CD4-positive, alpha-beta T cell treated with Interleukin-17A for 1 hour (primary cell): ENCODE measurements at regions not wholly inside any gene's neighbourhood (a gene's known extent, or its start where the extent isn't known, plus 50 kb on each side); places are given as distances from the start of the nearest gene placed in this dataset.
"Not testable (repeated sequence)": the region's sequence is repeated elsewhere in the genome, so short reads cannot be mapped to it uniquely, and the experiment has no call there.

Source experiments
- DNase-seq: peaks from one replicate; pipeline ENCODE4 v3.0.0-alpha.2; 2020

DNA sequence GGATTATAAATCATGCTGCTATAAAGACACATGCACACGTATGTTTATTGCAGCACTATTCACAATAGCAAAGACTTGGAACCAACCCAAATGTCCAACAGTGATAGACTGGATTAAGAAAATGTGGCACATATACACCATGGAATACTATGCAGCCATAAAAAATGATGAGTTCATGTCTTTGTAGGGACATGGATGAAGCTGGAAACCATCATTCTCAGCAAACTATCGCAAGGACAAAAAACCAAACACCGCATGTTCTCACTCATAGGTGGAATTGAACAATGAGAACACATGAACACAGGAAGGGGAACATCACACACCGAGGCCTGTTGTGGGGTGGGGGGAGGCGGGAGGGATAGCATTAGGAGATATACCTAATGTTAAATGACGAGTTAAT lies 104.5 kb upstream of the RBBP8 start:
- DNase-seq, result not testable (repeated sequence)

DNA sequence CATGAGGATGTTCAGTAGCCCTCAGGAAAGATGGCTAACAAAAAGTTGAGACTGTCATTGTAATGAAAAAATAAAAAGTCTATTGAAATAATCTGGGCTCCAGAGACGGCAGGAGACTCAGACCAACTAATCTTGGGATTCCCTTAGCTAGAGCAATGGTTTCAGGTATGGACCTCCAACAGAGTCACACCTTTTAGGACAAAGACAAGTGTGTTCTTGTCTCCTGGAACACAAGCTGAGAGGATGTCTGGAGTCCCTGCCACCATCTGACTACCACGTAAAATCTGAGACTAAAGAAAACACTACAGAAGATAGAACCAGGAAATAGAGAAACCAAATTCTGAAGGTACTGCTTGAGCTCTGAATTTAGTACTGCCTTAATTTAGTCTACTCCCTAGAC lies 103.3 kb upstream of the RBBP8 start:
- no peak for DNase-seq

- no peak for DNase-seq
Observed at GRCh38 chr18:22830511-22830910, 102.6 kb upstream of the RBBP8 start.

DNA sequence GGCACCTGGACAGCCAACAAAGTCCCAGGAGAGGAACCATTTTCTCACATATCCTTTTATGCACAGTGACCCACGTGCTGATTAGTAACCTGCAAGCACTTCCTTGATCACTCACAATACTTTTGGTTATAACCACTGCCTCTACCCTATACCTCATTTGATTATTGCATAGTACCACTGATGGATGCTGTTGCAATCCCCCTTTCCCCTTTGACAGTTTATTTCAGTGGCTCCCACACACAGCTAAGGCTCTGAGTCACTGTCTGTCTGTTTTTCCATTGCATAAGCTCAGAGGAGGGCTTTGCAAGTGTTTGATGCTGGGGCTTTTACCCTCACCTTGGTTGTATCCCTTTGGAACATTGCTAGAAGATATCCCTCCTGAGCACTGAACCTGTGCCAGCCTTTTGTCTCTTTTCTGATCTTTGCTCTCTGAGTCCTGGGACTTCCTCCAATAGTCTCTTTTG lies 101.7 kb upstream of the RBBP8 start:
- no peak for DNase-seq

DNA sequence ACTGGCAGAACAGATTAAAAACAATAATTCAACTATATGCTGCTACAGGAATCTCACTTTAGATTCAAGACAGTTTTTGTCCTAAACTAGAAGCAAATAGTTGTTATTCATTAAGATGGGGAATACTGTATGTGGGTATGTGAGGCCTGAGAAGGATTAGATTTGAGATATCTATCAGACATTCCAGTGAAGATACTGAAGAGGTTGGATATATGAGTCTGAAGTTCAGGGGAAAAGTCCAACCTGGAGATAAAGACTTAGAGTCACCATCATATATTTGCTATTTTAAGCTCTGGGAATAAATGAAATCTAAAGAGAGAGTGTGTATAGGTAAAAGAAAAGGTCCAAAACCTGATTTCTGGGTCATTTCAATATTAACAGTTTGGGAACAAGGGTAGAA lies 96.2 kb upstream of the RBBP8 start:
- no peak for DNase-seq

- DNase-seq, result no peak
Observed at GRCh38 chr18:22838221-22838620, 94.9 kb upstream of the RBBP8 start.

DNA sequence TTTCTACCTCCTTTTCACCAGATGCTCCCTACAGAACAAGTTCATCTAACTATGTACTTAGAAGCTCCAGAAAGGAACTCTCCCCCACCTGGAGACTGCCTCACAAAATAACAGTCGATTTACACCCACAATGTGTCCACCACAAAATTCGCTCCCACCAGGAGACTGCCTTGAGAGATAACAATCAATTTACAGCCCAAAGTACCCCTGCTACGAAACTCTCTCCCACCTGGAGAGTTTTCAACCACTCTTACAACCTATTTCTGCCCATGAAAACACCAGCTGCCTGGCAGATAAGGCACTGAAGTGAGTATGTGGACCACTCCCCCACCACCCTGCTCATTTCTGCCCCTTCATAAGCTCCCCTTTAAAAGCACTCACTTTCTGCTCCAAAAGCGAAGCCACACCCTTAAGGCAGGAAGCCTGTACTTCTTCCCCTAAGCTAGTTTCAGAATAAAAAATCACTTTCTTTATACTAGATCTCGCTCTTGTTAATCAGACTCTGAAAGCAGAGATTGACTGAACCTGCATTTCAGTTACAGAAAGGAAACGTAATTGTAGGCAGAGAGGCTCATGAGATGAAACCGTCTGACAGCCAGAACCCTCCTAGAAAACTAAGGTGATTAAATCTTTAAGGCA lies 94.4 kb upstream of the RBBP8 start:
- peak; percentile 2 for DNase-seq

DNA sequence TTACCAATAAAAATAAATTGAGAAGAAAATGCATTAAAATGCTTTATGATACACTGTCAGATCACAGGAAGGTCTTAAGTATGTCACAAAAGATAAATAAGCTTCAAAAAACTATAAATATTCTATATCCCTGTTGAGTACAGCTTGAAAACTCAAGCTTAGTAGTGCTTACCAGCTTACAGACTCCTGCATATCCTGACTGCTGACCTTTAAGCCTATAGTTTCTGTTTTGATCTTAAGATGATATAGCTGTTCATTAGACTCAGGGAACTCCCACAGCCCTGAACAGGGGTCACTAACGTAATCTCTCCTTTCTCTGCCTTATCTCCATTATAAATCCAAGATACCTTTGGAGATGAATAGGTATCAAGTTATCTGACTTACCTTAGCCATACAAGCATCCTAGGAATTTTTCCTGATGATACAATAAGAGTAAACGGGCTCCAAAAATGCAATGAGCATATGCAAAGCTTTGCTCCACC lies 93.7 kb upstream of the RBBP8 start:
- DNase-seq, result no peak

- DNase-seq, result no peak
Observed at GRCh38 chr18:22840606-22841144, 92.5 kb upstream of the RBBP8 start.

- DNase-seq, result no peak
Observed at GRCh38 chr18:22841840-22842239, 91.3 kb upstream of the RBBP8 start.

DNA sequence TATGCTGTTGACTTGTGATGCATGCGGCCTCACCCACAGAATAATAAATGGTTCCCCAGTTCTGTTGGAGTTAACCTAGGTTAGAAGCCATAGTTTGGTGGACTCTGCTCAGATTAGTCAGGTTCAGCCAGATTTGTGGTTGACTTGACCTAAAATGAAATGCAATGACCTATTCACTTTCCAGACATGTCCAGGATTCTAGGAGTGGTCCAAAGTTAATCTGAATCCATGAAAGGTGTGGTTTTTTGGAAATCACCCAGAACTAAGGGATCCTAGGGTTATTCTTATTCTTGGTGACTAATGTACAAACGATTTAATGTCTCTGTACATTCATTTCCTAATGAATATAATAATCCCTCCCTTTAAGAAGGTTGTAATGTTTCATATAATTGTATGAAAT lies 88.9 kb upstream of the RBBP8 start:
- no peak for DNase-seq

- DNase-seq, result no peak
Observed at GRCh38 chr18:22844628-22845027, 88.5 kb upstream of the RBBP8 start.

- no peak for DNase-seq
Observed at GRCh38 chr18:22846088-22846683, 86.9 kb upstream of the RBBP8 start.

GRCh38 chr18:22846697-22847096 lies 86.4 kb upstream of the RBBP8 start:
- no peak for DNase-seq

DNA sequence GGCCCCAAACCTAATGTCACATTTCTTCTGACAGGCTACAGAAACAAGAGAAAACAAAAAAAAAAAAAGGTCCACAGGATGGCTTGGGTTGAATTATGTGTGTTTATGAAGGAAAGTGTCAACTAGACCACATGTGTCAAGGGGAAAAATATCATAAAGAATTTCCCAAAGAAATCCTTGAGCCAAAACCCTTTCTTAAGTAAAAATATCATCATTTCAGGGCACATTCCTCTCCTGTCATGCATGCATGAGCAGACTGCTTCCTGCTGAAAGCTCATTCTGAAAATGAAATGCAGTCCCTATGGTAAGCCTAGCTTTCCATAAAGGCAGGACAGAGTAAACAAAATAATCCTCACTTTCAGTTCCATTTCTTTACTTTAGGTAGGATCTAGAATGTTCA lies 85.7 kb upstream of the RBBP8 start:
- no peak for DNase-seq

DNA sequence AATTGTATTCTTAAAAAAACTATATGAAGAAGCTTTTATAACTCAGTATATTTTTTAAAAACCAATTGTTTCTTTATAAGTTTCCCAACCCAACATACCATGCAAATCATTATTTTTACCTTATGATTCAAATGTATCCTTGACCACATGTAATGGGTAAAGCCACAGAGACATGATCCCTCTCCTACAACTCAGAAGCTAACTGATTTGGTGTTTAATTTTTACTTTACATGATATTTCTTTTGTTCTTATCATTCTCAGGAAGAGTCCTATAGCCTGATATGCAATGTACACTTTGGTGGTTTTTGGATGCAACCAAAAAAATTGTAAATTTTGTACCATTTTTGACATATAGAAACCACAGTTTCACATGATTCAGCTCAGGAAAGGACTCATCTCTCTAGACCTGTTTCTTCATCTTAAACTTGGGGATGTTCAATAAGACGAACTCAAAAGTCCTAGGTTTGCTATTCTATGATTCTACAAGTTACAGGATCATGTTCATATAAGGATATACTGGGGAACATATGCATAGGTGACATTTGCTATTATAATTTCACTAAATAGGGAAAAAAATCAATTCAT lies 85.2 kb upstream of the RBBP8 start:
- no peak for DNase-seq

DNA sequence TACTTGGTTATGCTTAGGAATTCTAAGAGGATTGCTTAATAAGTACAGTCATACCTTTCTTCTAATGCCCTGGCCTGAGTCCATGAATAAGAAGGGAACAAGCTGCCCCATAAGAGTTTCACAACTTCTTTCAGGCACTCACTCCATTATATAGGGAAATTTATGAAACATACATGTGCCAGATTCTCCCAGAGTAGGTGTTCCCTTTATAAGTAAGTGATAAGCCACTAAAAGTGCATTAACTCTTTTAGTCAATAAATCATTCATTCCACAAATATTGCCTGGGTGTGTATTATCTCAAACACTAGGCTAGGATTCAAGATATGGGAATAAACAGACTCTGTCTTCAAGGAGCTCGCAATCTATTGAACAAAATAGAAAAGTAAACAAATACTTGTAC lies 84.5 kb upstream of the RBBP8 start:
- DNase-seq, result no peak

- DNase-seq, result no peak
Observed at GRCh38 chr18:22856870-22857269, 76.3 kb upstream of the RBBP8 start.

GRCh38 chr18:22858121-22858520 lies 75.0 kb upstream of the RBBP8 start:
- no peak for DNase-seq

DNA sequence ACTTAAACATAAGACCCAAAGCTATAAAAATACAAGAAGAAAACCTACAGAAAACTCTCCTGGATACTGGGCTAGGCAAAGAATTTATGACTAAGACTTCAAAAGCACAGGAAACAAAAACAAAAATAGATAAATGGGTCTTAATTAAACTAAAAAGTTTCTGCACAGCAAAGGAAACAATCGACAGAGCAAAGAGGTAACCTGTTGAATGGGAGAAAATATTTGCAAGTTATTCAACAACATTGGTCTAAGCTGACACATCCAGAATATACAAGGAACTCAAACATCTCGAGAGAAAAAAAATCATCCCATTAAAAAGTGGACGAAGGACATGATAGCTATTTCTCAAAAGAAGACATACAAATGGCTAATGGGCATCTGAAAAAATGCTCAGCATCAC lies 72.3 kb upstream of the RBBP8 start:
- DNase-seq, result no peak

DNA sequence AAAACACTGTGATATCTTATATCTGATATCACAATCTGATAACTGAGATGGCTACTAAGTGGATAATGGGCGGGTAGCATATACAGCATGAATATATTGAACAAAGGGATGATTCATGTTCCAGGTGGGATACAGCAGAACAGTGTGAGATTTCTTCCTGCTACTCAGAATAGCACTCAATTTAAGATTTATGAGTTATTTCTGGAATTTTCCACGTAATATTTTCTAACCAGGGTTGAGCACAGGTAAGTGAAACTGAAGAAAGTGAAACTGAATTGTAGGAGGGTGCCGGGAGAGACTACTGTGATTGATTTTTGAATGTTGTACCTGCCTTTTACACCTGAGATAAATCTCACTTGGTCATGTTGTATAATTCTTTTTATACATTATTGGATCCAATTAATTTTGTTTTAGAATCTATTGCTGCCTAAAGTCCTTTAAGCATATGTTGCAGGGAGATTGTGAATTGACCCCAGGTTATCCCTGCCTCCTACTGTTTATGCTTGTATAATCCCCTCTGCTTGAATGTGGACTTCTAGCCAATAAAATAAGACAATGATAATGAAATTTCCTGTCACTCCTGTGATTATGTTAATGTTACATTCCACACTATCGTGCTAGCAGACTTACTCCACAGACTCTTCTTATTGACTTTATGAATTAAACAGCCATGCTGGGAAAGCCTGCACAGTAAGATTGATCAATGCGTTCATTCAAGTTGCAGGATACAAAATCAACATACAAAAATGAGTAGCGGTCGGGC lies 67.6 kb upstream of the RBBP8 start:
- no peak for DNase-seq

DNA sequence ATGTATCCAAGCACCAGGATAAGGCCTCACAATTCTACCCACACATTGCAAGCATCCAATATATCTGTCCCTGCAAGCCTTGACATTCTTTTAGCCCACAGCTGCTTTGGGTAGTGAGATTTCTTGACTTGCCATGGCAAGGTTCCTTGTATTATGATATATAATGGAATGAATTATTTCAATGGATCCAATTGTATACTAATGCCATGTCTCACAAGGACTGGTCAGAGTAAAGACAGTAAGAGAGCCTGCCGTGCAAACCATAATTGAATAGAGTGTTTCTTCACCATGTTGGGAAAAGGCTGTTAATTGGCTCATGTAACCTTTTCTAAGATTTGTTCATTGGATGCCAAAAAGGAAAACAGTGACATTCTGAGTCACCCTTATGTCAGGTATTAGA lies 64.3 kb upstream of the RBBP8 start:
- DNase-seq, result no peak

- DNase-seq, result no peak
Observed at GRCh38 chr18:22871809-22872525, 61.2 kb upstream of the RBBP8 start.
